Fibroblast of the aortic adventitia (primary cell): ENCODE measurements at regions not wholly inside any gene's neighbourhood (a gene's known extent, or its start where the extent isn't known, plus 50 kb on each side); places are given as distances from the start of the nearest gene placed in this dataset.

Source experiments
- DNase-seq: peaks from one replicate; pipeline ENCODE4 v3.0.0-alpha.2; 2010; ENCODE audit warnings: low read depth
- H3K4me3 ChIP-seq: 2 replicates; pipeline ENCODE4 v1.5.1; 2011; ENCODE audit warnings: low read depth, mild to moderate bottlenecking, control low read depth, low read length, moderate library complexity
- TF ChIP-seq, protein P1 (sequence below): IDR thresholded peaks from 2 replicates; pipeline ENCODE4 v1.5.1; 2011; ENCODE audit warnings: mild to moderate bottlenecking, low read length, control low read depth, inconsistent platforms; ENCODE audit not compliant: insufficient read depth

DNA sequence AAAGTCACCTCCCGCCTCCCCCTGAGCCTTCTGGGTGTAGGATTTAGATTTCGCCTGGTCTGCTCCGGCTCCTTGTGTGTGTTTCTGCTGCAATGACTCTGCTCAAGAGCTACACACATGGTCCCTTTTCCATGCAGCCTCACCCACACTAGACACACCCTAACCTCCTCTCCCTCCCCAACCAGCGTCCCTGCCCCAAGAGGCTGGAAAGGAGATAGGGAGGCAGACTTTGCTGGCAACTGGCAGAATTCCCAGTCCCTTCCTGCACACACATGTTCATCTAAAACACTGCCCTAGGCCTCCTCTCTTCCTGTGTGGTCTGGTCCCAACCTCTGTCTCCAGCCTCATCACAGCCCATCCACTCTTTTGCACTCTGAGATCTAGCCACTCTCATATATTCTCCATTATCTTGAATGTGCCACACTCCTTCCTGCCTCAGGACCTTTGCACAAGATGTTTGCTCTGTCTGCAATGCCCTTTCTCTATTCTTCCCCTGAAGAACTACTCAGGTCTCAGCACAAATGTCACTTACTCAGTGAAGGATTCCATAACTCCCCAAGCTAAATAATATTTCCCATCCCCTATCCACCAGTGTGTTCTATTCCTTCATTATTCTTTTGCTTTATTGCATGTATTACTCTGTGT, 253.8 kb downstream of the CDK5RAP2 start:
- TF ChIP-seq, protein P1, sequence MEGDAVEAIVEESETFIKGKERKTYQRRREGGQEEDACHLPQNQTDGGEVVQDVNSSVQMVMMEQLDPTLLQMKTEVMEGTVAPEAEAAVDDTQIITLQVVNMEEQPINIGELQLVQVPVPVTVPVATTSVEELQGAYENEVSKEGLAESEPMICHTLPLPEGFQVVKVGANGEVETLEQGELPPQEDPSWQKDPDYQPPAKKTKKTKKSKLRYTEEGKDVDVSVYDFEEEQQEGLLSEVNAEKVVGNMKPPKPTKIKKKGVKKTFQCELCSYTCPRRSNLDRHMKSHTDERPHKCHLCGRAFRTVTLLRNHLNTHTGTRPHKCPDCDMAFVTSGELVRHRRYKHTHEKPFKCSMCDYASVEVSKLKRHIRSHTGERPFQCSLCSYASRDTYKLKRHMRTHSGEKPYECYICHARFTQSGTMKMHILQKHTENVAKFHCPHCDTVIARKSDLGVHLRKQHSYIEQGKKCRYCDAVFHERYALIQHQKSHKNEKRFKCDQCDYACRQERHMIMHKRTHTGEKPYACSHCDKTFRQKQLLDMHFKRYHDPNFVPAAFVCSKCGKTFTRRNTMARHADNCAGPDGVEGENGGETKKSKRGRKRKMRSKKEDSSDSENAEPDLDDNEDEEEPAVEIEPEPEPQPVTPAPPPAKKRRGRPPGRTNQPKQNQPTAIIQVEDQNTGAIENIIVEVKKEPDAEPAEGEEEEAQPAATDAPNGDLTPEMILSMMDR = no peak
- no peak overlapping the region for H3K4me3 ChIP-seq
- no peak for DNase-seq

DNA sequence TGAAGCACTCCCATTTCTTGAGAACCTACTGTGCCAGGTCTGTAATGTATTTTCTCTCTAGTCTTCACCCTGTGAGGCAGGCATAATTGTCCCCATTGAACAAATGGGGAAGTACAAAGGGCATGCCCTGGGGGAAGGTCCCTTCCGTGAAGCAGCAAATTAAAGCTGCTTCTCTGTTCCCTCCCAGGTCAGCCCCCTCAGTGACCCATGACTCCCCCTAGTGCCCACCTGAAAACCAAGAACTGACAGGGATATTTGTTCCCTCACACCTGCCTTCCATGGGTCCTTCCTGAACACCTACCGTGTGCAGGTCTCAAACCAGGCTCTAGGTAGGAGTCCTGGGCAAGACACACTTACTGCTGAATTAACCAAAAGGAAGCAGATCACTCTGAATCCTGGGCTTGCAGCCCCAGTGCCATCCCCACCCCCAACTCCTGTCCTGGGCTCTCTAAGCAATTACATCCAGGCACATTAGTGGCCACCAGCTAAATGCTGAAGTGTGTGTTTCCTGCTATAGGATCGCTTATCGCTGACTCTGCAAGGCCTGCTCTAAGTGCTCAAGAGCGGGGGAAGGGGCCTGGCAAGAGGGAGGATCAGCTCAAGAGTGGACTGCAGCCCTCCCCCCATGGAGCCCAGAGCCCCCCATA, 254.8 kb downstream of the CDK5RAP2 start:
- TF ChIP-seq, protein P1 = no peak
- no peak overlapping the region for H3K4me3 ChIP-seq
- DNase-seq = no peak

DNA sequence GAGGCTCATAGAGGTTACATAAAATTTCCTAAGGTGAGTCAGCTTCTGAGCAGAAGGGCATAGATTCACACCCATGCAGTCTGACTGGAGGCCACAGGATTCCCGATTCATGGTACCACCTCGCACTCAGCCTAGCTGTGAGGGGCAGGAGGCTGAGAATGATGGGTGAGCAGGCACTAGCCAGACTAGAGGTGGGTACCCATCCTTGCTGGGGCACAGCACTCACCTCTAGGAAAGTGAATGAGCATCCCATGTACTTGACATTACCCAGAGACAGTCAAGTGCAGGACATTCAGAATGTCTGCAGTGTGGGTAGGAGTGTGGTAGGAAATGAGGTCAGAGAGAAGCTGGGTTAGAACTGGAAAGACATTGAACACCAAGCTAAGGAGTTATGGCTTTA, 255.5 kb downstream of the CDK5RAP2 start:
- no peak overlapping the region for H3K4me3 ChIP-seq
- TF ChIP-seq, protein P1 = no peak
- no peak for DNase-seq

DNA sequence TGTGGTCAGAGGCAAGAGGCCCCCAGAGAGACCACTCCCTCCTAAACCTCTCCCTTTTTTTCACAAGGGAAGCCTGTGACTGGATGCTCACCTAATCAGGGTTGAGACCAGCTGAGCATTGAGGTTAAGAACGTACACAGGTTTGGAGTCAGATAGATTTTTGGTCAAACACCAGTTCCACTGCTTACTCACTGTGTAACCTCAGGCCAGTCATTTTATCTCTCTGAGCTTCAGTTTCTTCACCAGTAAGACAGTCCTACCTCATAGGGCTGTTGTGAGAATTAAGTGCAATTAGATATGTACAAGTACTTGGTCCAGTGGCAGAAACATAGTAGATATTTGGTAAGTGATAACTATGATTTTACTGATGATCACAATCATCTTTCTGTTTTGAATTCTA, 256.8 kb downstream of the CDK5RAP2 start:
- DNase-seq = no peak
- TF ChIP-seq, protein P1 = no peak

DNA sequence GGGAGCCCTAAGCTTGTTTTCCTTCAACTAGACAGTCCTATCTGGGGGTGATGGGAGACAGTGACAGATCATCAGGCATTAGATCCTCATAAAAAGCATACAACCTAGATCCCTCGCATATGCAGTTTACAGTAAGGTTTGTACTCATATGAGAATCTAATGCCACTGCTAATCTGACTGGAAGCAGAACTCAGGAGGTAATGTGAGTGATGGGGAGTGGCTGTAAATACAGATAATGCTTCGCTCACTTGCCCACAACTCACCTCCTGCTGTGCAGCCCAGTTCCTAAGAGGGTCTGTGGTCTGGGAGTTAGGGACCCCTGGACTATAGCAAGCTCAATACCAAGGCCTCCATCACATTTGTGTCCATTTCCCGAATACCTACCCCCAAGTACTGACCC, 260.5 kb downstream of the CDK5RAP2 start:
- H3K4me3 ChIP-seq = no peak overlapping the region
- TF ChIP-seq, protein P1 = no peak

More for the DNA sequence above, 256.8 kb downstream of the CDK5RAP2 start:
- no peak overlapping the region for H3K4me3 ChIP-seq

DNA sequence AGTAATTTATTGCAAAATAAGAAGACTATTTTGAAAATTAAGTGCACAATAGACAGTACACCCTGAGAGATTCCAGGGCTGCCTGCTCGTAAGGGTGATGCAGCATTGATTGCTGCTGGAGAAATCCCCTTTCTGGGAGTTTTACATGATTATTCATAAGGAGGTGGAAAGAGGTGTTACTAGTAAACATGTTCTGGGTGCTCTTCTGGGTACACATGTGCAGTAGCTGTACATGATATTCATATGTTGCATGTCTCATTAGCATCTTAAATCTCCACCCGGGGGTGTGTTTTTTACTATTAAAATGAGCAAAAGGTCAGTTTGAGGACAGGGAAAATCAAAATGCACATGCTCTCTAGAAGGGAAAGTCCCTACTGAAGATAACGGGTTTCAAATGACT, 264.8 kb downstream of the CDK5RAP2 start:
- TF ChIP-seq, protein P1 = no peak
- DNase-seq = no peak

More for the DNA sequence above, 260.5 kb downstream of the CDK5RAP2 start:
- DNase-seq = no peak

More for the DNA sequence above, 264.8 kb downstream of the CDK5RAP2 start:
- H3K4me3 ChIP-seq = no peak overlapping the region
